Prostate gland (tissue), 2 donors: ENCODE measurements at regions not wholly inside any gene's neighbourhood (a gene's known extent, or its start where the extent isn't known, plus 50 kb on each side); places are given as distances from the start of the nearest gene placed in this dataset.

Experiments
- DNase-seq: peaks from one replicate; pipeline ENCODE4 v3.0.0-alpha.2; 2019; ENCODE audit warnings: low spot score
- H3K27ac ChIP-seq, 2 donors: fragments of 200-600 bp; sonication (generic); 2 replicates each; pipeline ENCODE4 v1.5.1; 2017 to 2019
- H3K27me3 ChIP-seq: fragments of 200-600 bp; sonication (generic); replicated peaks from 2 replicates; pipeline ENCODE4 v1.5.1; 2019; ENCODE audit not compliant: insufficient read depth
- H3K36me3 ChIP-seq, 2 donors: fragments of 200-600 bp; sonication (generic); 1 replicate in 1 of 2; 2 replicates in 1 of 2; pipeline versions ENCODE4 v1.5.1 to v1.8.1; 2017 to 2019
- H3K4me1 ChIP-seq: fragments of 200-600 bp; sonication (generic); replicated peaks from 2 replicates; pipeline ENCODE4 v1.5.1; 2019
- H3K4me3 ChIP-seq, 2 donors: fragments of 200-600 bp; sonication (generic); 2 replicates each; pipeline ENCODE4 v1.5.1; 2017 to 2019
- H3K9me3 ChIP-seq: fragments of 200-600 bp; sonication (generic); 2 replicates; pipeline ENCODE4 v1.5.1; 2017
- CTCF ChIP-seq, 4 experiments: fragments of 200-600 bp in 2 of 4; fragments of 450-650 bp in 2 of 4; sonication (generic) in 2 of 4; IDR thresholded peaks; 1 replicate in 3 of 4; 2 replicates in 1 of 4; pipeline ENCODE4 v1.5.1; 2016 to 2019; ENCODE audit warnings: antibody characterized with exemption in 4 of 4, mild to moderate bottlenecking in 2 of 4, moderate library complexity in 2 of 4
- POLR2A ChIP-seq: fragments of 450-650 bp; IDR thresholded peaks from one replicate; pipeline ENCODE4 v1.6.1; 2016; ENCODE audit warnings: antibody characterized with exemption, mild to moderate bottlenecking
- POLR2AphosphoS5 ChIP-seq: sonication (generic); formaldehyde crosslinking; IDR thresholded peaks from one replicate; pipeline ENCODE4 v1.6.1; 2017; ENCODE audit warnings: antibody characterized with exemption
- WGBS: methylation state at CpG from one replicate; pipeline ENCODE4 v1.1.5; 2018; 5-methylcytosine and 5-hydroxymethylcytosine counted together
- intact Hi-C: fragments of 100-400 bp; cut with DNase I; formaldehyde crosslinking; loops from one replicate; pipeline ENCODE4 v1.14.2; 2022

GRCh38 chr21:24375201-24375600 is 1232.1 kb downstream of the MRPL39 start:
- DNase-seq = no peak
- H3K36me3 ChIP-seq = no peaks in the 10 kb centered on the region
- 45% methylated on average over 2 of the region's 3 CpGs for WGBS

GRCh38 chr21:24372506-24372905 is 1234.8 kb downstream of the MRPL39 start:
- Histone ChIP-seq H3K27ac (no peak overlapping the region), H3K4me3 (no peak overlapping the region), H3K27me3 (no peaks in the 10 kb centered on the region), H3K36me3 (no peaks in the 10 kb centered on the region), H3K9me3 (no peaks in the 10 kb centered on the region), H3K4me1 (no peaks in the 10 kb centered on the region)
- no peak for DNase-seq
- intact Hi-C loops = no loop called here
- TF ChIP-seq POLR2A (no peak), POLR2AphosphoS5 (no peak), CTCF (IDR thresholded peaks at IDR 0.05) (no peak)
- WGBS = 88% methylated on average over 4 of the region's 4 CpGs

More at GRCh38 chr21:24375201-24375600, 1232.1 kb downstream of the MRPL39 start:
- intact Hi-C loops = no loop called here
- no peaks in the 10 kb centered on the region for H3K4me1 ChIP-seq
- no peak overlapping the region for H3K4me3 ChIP-seq
- TF ChIP-seq POLR2A (no peak), CTCF (IDR thresholded peaks at IDR 0.05) (no peak), POLR2AphosphoS5 (no peak)
- H3K27ac ChIP-seq = no peak overlapping the region
- H3K27me3 ChIP-seq = no peaks in the 10 kb centered on the region
- no peaks in the 10 kb centered on the region for H3K9me3 ChIP-seq

GRCh38 chr21:24369746-24370145 is 1237.5 kb downstream of the MRPL39 start:
- 57% methylated on average over 1 of the region's 1 CpG for WGBS
- Histone ChIP-seq H3K4me1 (no peaks in the 10 kb centered on the region), H3K27ac (no peak overlapping the region), H3K4me3 (no peak overlapping the region), H3K27me3 (no peaks in the 10 kb centered on the region), H3K36me3 (no peaks in the 10 kb centered on the region), H3K9me3 (no peaks in the 10 kb centered on the region)
- intact Hi-C loops = no loop called here
- DNase-seq = no peak
- TF ChIP-seq CTCF (IDR thresholded peaks at IDR 0.05) (no peak), POLR2AphosphoS5 (no peak), POLR2A (no peak)

- no peak for DNase-seq
- 93% methylated on average over 2 of the region's 2 CpGs for WGBS
- H3K4me3 ChIP-seq = no peak overlapping the region
- TF ChIP-seq CTCF (IDR thresholded peaks at IDR 0.05) = no peak
- no peak for TF ChIP-seq POLR2A
- TF ChIP-seq POLR2AphosphoS5 = no peak
- no peaks in the 10 kb centered on the region for H3K9me3 ChIP-seq
- no peak overlapping the region for H3K27ac ChIP-seq
- H3K36me3 ChIP-seq = no peaks in the 10 kb centered on the region
- intact Hi-C loops = no loop called here
- H3K27me3 ChIP-seq = no peaks in the 10 kb centered on the region
- H3K4me1 ChIP-seq = no peaks in the 10 kb centered on the region
These were observed 1238.0 kb downstream of the MRPL39 start for GRCh38 chr21:24369278-24369677.

- Histone ChIP-seq H3K4me1 (no peaks in the 10 kb centered on the region), H3K27ac (no peak overlapping the region), H3K4me3 (no peak overlapping the region), H3K36me3 (no peaks in the 10 kb centered on the region), H3K9me3 (no peaks in the 10 kb centered on the region), H3K27me3 (no peaks in the 10 kb centered on the region)
- DNase-seq = no peak
- intact Hi-C loops = no loop called here
- TF ChIP-seq POLR2AphosphoS5 = no peak
- no peak for TF ChIP-seq POLR2A
- TF ChIP-seq CTCF (IDR thresholded peaks at IDR 0.05) = no peak
These were observed 1239.3 kb downstream of the MRPL39 start for GRCh38 chr21:24367936-24368335.
